ENCODE measurements at regions not wholly inside any gene's neighbourhood (a gene's known extent, or its start where the extent isn't known, plus 50 kb on each side); places are given as distances from the start of the nearest gene placed in this dataset.
A peak's percentile ranks its signal among the peaks of the same experiment; 100 is the strongest.
"Not testable (repeated sequence)": the region's sequence is repeated elsewhere in the genome, so short reads cannot be mapped to it uniquely, and the experiment has no call there.

DNA sequence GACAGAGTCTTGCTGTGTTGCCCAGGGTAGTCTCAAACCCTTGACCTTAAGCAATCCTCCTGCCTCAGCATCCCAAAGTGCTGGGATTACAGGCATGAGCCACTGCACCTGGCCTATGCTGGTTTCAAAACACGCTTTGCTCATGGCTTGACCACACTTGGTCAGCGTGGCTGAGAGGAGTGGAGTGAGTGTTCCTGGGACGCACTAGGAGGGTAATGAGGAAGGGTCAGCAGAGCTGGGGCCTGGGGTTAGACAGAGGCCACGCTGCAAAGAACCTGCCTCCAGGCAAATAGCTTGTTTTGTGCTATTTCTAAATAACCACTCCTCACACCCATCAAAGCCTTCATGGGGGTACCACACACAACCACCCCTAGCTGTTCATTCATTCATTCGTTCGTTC lies 77.9 kb upstream of the TOX2 start:
- DNase-seq = no peak

DNA sequence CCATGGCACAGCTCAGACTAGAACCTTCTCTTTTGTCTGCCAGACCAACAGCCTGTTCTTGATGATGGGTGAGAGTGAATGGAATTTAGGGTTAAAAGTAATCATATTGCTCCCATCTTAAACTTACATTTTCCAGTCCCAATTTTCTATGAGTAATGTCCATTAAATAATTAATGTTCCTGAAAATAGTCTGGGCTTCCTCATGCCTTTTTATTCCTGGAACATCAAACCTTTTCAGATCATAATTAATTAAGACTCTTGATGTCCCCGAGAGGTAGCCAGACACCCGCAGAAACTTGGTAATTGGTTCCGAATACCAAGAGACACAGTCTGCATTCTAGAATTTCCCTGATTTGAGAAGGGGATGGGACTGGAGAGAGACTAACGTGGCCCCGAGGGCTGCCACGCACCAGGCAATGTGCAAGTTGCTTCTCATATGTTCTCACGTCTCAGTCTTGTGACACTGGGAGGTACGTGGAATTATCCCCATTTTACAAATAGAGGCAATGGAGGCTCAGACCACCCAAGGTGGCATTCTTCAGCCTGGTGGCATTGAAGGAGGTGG lies 78.6 kb upstream of the TOX2 start:
- no peak for DNase-seq

DNA sequence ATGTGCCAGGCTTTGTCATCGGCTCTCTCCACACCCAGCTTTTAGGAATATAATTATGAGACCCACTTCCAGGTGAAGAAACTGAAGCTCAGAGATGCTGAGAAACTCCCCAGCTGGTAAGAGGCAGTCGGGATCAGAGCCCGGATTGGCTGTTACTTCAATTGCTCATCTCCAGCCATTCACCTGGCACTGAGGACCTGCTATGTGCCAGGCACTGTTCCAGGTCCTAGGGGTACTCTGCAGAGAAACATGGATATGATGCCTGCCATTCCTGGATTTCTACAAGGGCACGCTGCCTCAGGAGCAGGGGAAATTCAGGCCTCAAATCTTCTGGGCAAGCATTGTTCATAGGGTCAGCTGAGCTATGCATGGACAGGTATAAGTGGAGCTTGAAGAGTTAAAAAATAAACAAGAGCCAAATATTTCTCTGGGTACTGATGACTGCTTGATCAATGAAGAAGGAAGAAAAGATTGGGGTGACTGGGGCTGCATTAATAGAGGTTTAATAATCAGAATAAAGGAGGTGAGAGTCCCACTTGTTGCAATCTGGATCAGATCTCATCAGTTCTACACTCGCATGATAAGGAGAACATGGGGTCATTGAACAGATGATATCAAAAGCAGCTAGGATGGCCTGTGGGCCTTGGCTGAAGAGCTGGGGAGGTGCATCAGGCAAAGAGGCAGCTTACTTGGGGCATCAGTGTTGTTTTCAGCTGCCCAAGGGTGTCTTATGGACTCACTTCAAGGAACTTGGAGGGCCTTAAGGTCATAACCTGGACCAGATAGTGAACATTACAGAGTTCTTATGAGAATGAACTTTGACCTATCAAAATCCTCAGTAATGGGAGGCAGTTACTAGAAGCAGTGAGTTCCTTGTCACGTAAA lies 80.9 kb upstream of the TOX2 start:
- no peak for DNase-seq

DNA sequence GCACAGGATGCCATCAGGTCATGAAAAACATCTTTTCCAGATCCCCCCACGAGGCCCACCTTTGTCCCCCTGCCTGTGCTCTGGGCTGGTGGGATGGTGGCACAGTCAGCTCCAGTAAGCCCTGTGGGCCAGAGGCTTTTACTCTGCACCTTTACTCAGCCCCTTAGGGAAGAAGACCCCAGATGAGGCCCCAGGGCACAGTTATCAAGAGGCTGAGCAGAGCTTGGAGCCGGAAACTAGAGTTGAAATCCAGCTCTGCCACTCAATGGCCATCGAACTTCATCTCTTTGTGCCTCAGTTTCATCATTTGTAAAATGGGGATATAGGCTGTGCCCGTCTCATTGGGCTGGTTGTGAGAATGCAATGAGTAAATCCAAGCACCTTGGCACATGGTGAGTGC lies 81.7 kb upstream of the TOX2 start:
- DNase-seq = no peak

DNA sequence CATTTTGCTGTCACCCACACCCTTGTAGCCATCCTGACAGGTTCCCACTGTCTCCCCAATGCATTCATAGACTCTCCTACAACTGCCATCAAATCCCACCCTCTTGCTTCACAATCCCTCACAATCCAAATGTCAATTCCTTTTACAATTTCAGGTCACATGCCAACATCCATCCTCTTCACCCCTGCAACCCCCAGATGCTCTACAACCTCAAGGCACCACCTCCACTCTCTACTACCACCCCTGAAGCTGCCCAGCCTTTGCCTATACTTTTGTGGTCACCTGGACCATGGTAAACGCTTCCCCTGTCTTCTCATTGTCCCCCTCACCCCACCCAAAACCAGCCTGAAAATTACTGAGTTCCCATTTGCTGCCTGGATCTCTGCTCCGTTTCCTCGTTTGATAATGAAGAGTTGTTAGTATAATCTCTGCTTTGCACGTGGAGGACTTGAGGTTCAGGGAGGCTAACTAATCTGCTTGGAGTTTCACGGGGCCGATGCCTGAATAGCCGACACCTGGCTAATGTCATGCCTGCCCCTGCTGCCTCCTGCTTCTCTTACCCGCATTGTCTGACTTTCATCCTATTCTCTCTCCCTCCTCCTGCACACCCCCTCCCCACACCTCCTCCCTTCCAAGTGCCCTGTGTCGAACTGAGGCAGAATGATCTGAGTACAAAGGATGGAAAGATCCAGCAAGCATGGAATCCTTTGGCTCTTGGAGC lies 82.4 kb upstream of the TOX2 start:
- no peak for DNase-seq

DNA sequence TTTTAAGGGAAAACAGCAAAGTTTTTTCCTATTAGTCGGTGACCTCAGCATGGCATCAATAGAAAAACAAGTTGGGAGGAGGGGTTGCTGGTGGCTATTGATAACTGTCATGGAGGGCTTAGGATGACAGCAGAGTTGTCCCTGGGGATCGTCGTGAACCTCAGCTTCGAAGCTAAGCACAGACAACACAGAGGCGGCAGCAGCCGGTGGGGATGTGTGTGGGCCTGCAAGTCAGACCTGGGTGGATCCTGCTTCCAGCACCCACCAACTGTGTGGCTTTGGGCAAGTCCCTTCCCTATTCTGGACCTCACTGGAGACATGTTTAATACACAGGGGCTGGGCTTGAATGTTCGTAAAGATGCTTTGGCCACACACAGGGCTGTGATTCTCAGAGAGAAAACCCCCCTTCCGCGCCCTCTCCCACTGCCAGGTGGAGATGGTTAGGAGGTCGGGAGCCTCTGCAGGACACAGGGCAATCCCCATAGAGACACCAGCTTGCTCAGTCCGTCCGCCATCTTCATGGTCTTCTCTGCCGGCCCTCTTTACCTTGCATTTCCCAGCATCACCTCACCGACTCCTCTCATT lies 83.1 kb upstream of the TOX2 start:
- no peak for DNase-seq

DNA sequence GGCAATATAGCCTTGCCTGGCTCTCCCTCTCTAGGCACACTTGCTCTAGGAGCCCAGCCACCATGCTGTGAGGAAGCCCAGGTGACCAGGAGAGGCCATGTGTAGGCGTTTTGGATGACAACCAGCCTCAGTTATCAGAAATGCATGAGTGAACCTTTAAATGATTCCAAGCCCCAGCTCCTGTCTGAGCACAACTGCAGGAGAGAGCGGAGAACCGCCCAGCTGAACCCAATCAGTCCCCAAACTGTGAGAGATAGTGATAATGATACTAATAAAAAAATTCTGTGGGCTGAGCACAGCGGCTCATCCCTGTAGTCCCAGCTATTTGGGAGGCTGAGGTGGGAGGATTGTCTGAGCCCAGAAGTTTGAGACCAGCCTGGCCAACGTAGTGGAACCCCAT lies 83.8 kb upstream of the TOX2 start:
- DNase-seq = no peak

DNA sequence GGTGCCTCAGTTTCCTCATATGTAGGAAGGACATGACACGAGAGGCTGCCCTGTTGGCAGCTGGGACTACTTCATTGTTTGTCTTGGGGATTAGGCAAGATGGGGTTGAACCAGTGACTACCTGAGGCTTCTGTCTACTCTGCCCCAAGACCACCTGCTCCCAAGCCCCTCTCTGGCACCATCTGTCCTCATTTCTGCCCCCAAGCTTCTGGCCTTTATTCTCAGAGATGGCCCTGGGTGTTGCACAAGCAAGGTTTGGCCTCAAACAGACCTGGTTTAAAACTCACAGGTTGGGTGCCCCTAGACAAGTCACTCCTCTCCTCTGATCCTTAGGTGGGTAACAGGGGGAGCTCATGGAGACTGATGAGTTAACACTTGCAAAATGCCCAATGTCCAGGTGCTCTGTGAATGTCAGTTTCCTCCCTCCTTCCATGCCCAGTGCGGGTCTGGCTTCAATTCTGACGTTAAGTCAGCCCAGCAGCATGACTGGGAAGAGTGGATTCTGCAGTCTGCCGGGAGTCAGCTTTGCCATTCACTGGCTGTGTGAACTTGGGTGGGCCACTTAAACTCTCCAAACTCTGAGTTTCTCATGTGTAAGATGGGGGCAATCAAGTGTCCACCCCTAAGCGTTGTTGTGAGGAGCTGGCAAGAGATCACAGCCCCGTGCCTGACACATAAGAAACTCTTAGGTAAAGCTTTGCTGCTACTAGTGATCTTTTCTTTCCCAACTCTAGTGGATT lies 84.5 kb upstream of the TOX2 start:
- no peak for DNase-seq

DNA sequence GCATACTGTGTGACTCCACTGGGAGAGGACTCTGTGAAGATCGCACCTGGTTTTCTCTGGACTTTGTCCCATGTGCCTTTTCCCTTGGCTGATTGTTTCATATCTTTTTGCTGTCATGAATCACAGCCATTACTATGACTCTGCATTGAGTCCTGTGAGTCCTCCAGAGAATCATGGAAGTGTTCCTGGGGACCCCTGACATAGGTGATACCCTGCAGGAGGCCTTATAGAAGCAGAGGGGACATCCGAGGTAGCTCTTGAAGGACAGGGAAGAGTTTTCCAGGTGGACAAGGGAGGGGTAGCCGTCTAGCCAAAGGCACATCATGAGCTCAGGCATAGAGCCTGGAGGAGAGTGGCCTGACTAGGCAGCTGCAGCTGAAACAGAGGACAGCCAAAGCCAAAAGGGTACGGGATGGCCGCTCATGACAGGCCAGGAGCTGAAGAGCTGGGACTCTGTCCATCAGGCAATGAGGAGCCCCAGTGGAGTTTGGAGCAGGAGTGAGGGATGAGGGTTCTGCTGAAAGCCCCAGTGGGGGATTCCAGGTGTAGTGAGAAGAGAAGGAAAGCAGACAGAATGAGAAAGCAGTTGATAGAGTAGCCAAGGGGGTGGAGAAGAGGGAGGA lies 86.6 kb upstream of the TOX2 start:
- no peak for DNase-seq

DNA sequence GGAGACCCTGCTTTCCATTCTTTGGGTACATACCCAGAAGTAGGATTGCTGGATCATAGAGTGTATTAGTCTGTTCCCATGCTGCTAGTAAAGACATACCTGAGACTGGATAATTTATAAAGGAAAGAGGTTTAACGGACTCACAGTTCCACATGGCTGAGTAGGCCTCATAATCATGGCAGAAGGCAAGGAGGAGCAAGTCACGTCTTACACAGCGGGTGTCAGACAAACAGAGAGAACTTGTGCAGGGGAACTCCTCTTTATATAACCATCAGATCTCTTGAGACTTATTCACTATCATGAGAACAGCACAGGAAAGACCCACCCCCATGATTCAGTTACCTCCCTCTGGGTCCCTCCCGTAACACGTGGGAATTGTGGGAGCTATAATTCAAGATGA lies 87.7 kb upstream of the TOX2 start:
- DNase-seq = not testable (repeated sequence)

DNA sequence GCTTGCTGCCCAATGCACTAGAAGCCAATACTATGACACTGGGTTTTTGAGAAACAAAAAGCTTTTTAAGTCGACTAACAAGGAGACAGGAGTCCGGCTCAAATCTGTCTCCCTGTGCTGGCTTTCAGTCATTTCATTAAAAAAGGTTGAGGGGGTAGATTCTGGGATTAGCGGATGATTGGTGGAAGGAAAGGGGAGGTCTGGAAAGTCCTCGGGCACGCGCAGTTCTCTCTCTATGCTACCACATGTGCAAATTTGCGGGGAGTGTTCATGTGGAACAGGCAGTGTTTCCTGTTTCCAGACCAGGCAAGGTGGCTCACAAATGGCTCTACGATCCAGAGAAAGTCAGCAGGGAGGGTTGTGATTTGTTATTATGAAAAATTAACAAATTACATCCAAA lies 89.1 kb upstream of the TOX2 start:
- DNase-seq = no peak

DNA sequence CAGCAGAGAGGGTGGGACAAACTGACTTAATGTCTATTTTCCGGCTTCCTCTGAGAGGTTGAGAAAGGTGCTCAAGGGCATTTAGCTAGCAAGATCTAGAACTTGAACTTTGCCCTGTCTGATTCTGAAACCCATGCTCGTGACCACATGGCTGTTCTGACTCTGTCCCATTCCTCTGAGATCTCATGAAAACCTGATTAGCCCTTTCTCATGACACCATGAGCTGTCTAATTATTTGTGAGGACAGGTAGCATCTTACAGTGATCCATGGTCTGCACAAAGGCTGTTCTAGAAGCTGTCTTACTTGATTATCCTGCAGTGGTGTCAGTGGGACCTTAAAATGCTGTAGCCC lies 89.6 kb upstream of the TOX2 start:
- no peak for DNase-seq

DNA sequence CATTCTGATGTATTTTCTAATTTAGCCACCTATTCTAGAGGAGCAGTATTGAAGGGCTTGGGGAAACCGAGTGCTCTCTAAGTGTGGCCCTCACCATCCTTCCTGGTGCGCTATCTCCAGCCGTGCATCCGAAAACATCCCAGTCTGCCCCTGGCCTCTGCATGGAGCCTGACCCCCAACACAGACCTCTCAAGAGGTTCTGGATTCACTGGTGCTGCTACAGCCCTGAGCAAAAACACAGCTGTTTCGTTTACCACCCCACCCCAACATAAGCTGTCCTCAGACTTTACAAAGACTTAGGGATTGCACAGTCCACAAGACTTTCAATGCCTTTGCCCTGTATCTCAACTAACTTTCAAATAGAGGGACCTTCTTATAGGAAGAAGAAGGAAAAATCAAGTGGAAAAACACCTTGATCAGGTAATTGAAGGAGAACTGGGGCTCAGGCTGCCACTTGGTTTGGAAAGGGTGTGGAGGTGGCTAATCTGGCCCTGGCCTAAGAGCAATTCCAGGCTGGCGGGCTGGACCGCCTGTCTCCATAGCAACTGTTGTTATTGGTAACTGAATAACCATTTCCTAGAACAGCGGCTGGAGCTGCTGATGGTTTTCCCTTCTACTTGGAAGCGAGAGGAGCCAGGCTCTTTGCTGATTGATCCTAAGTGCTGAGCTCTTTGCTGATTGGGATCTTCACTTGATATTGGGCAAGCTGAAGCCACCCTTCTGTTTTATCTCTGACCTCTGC lies 90.2 kb upstream of the TOX2 start:
- DNase-seq = peak; percentile 60

DNA sequence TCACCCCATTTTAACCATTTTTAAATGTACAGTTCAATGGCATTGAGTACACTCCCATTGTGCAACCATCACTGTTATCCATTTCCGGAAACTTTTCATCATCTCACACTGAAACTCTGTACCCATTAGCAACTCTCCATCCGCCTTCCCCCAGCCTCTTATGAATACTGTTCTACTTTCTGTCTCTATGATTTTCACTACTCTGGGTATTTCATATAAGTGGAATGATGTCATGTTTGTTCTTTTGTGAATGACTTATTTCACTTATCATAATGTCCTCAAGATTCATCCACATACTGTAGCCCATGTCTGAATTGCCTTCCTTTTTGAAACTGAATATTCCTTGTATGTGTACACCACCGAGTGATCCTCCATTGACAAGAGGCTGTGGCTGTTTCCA lies 92.9 kb upstream of the TOX2 start:
- no peak for DNase-seq

DNA sequence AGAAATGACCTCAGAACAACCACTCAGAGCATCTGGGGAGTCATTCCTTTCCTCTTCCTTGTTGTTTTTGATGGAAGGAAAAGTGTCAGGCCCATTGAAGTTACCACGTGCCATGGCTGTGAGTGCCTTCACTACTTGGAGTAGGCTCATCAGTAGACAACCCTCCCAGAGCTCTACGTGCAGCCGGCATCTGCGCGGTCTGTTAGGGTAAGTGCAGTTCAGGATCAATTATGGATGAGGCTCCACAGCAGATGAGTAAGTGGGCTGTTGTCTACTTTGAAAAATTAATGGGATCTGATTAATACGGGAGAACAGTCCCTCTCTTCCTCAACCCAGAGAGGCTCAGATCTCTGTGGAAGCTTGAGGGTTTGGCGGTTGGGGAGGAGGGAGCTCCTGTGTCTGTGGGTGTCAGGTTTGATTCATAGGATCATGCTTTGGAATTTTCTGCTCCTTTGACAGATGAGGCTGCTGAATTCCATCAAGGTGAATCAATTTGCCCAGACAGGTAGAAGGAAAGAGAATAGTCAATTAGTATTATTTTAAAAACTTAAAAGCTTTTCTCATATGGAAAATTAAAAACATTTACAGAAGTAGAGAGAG lies 93.8 kb upstream of the TOX2 start:
- DNase-seq = no peak

DNA sequence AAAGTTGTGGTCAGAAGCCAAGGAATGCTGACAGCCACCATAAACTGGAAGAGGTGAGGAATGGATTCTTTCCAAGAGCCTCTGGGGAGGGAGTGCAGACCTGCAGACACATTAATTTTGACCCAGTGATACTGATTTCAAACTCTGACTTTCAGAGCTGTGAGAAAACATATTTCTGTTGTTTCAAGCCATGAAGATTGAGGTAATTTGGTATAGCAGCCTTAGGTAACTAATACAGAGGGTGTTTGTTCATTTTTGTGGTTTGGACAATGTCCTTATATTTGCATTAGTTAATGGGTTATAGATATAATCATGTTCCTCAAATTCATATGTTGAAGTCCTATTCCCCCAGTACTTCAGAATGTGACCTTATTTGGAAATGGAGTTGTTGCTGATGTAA lies 85.4 kb upstream of the GTSF1L start:
- no peak for DNase-seq

DNA sequence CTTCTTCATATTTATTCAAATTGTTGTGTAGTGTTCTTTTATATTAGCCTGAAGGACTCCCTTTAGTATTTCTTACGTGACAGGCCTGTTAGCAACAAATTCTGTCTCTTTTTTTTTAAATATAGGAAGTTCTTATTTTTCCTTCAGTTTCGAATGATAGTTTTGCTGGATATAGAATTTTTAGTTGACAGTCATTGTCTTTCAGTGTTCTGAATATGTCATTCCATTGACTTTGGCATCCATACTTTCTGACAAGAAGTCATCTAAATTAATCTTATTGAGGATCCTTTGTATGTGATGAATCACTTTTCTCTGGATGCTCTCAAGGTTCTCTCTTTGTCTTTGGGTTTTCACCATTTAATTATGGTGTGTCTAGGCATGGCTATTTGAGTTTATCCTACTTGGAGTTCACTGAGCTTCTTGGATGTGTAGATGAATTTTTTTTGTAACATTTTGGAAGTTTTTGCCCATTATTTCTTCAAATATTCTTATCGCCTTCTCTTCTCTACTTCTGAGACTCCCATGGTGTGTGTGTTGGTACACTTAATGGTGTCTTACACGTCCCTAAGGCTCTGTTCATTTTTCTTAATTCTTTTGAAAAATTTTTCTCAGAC lies 82.5 kb upstream of the GTSF1L start:
- DNase-seq = no peak

DNA sequence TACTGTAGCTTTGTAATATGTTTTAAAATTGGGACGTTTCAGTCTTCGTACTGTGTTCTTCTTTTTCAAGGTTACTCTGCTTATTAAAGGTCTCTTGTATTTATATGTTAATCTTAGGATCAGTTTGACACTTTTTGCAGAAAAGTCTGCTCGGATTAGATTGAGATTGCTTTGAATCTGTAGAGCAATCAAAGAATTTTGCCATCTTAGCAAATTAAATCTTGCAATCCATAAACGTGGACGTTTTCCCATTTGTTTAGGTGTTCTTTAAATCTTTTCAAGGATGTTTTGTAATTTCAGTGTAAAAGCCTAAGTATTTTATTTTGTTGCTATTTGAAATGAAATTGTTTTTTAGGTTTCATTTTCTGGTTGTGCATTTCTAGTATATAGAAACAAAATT lies 78.0 kb upstream of the GTSF1L start:
- no peak for DNase-seq

DNA sequence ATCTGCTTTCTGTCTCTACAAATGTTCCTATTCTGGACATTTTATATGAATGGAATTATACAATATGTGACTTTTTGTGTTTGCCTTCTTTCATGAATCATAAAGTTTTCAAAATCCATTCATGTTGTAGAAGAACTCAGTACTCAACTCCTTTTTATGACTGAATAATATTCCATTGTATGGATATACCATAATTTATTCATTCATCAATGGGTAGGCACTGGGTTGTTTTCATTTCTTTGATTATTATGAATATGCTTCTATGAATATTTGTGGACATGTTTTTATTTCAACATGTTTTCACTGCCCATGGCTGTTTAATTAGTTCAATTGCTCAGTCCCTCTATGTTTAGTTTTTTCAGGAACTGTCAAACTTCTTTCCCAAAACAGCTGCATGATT lies 76.5 kb upstream of the GTSF1L start:
- DNase-seq = no peak

DNA sequence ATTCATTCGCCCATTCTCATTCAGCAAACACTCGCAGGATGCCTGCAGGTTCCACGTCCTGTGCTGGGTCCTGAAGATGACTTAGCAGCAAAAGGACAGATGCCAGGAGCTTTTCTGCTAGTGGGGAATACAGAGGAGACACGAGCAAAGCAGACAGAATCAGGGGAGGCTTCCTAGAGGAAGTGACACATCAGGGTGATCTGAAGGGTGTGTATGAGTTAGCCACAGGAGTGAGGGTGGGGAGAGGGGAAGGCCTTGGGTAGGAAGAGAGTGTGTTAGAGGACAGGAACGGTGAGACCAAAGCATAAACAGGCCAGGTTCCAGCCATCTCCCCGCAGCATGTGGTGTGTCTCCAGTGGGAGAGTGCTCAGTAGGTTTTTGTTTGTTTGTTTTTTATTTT lies 73.4 kb upstream of the GTSF1L start:
- no peak for DNase-seq

DNA sequence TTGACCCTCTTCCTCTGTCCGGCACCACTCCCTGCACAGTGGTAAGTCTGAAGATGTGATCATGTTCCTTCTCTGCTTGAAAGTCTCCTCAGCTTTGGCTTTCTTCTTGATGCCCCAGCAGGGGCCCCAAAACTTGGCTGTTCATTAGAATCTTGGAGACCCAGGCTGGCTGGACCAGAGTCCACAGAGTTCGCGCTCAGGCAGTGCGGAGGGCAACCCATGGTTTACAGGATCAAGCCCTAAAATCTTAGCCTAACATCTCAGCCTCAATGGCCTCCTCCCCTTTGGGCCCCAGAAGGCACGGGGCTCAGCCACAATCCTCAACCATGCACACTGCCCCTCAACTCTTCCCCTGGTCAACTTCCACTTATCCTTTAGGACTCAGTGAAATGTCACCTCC lies 72.9 kb upstream of the GTSF1L start:
- no peak for DNase-seq
